Suppressor macrophage (primary cell): ENCODE measurements at regions not wholly inside any gene's neighbourhood (a gene's known extent, or its start where the extent isn't known, plus 50 kb on each side); places are given as distances from the start of the nearest gene placed in this dataset.
"Not testable (repeated sequence)": the region's sequence is repeated elsewhere in the genome, so short reads cannot be mapped to it uniquely, and the experiment has no call there.

Experiments
- DNase-seq, 4 experiments: peaks; one replicate each; pipeline ENCODE4 v3.0.0-alpha.2; 2020 to 2022

- no peak for DNase-seq
Measured at GRCh38 chr6:168192901-168193815, 114.1 kb upstream of the FRMD1 start.

- DNase-seq: no peak
Measured at GRCh38 chr6:168192195-168192900, 113.3 kb upstream of the FRMD1 start.

GRCh38 chr6:168190646-168191443 lies 111.8 kb upstream of the FRMD1 start:
- DNase-seq: no peak

GRCh38 chr6:168190014-168190405 lies 111.0 kb upstream of the FRMD1 start:
- no peak for DNase-seq

- DNase-seq: no peak
Measured at GRCh38 chr6:168189200-168190013, 110.4 kb upstream of the FRMD1 start.

GRCh38 chr6:168188369-168189199 lies 109.6 kb upstream of the FRMD1 start:
- no peak for DNase-seq

- no peak for DNase-seq
Measured at GRCh38 chr6:168186438-168186837, 107.4 kb upstream of the FRMD1 start.

- DNase-seq: not testable (repeated sequence)
Measured at GRCh38 chr6:168186018-168186417, 107.0 kb upstream of the FRMD1 start.

GRCh38 chr6:168184701-168185100 lies 105.7 kb upstream of the FRMD1 start:
- no peak for DNase-seq

- no peak for DNase-seq
Measured at GRCh38 chr6:168183613-168183970, 104.6 kb upstream of the FRMD1 start.

- no peak for DNase-seq
Measured at GRCh38 chr6:168182908-168183612, 104.0 kb upstream of the FRMD1 start.

- no peak for DNase-seq
Measured at GRCh38 chr6:168182366-168182765, 103.4 kb upstream of the FRMD1 start.

GRCh38 chr6:168181876-168182275 lies 102.9 kb upstream of the FRMD1 start:
- DNase-seq: no peak

- DNase-seq: no peak
Measured at GRCh38 chr6:168181316-168181715, 102.3 kb upstream of the FRMD1 start.

GRCh38 chr6:168180548-168181011 lies 101.6 kb upstream of the FRMD1 start:
- no peak for DNase-seq

GRCh38 chr6:168179702-168180382 lies 100.8 kb upstream of the FRMD1 start:
- DNase-seq: no peak

GRCh38 chr6:168179133-168179532 lies 100.1 kb upstream of the FRMD1 start:
- no peak for DNase-seq

GRCh38 chr6:168177103-168177891 lies 98.3 kb upstream of the FRMD1 start:
- no peak for DNase-seq
